Skin epidermis (tissue), 12 donors: ENCODE measurements at regions not wholly inside any gene's neighbourhood (a gene's known extent, or its start where the extent isn't known, plus 50 kb on each side); places are given as distances from the start of the nearest gene placed in this dataset.

Experiments used
- H3K27ac ChIP-seq, 21 experiments: fragments of 200-600 bp; sonication (generic) in 11 of 21; one replicate each; pipeline ENCODE4 v1.5.0; 2020; ENCODE audit warnings: mild to moderate bottlenecking in 3 of 21, inconsistent platforms in 2 of 21, moderate library complexity in 2 of 21
- H3K4me3 ChIP-seq, 7 experiments: fragments of 200-600 bp; sonication (generic) in 2 of 7; one replicate each; pipeline ENCODE4 v1.5.0; 2020; ENCODE audit warnings: inconsistent platforms in 2 of 7, mild to moderate bottlenecking in 2 of 7, moderate library complexity in 1 of 7

DNA sequence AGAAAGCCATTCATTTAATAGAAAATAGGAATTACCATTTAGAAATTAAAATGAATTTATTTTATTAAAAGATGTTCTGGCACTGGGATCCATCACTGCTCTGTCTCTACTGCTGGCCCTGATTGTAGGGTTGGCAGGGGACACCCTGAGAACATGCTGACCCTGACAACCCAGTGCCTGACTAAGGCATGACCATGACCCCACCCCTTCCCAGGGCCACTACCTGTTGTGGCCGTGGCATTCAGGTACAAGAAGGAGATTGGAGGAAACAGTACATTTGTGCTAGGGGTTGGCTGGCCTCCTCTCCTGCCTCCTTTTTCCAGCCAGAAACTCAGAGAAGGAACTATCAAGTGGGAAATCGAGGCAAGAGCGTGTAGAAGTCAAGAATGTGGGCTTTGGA, 197.0 kb upstream of the ZMIZ1 start:
- no peak overlapping the region for H3K27ac ChIP-seq
- no peak overlapping the region for H3K4me3 ChIP-seq

DNA sequence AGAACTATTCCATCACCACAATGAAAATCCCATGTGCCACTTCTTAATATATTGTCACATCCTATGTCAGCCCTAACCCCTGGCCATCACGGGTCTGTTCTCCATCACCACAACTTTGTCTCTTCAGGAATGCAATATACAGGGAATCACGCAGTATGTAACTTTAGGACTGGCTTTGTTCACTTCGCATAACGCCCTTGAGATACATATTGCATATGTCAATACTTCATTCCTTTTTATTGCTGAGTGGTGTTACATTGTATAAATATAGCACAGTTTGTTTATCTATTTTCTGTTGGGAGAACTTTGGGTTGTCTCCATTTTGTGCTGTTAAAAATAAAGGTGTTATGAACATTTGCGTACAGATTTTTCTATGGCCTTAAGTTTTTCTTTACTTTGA, 195.4 kb upstream of the ZMIZ1 start:
- Histone ChIP-seq H3K4me3 (no peak overlapping the region), H3K27ac (no peak overlapping the region)

DNA sequence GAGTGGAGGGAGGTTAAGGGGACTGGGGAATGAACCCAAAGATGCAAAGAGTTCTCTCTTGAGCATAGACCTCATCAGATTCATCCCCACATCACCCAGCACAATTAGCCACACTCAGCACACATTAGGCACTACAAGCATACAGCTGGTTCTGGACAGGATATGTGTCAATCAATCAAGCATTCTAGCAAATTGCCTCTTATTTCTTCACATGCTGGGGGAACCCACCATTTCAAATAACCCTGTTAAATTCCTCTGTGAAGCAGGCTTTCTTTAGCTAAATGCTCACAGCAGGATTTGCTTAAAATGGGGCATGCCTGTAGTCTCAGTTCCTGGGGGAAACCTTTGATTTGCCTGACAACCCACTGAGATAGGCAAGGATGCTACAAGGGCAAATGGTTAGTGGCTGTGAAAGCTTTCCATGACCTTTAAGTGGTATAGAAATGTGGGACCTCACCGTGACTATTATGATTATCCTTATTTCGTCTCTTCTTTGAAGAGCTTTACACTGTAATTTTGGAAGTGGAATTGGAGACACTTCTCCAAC, 193.4 kb upstream of the ZMIZ1 start:
- no peak overlapping the region for H3K27ac ChIP-seq
- H3K4me3 ChIP-seq: no peak overlapping the region

DNA sequence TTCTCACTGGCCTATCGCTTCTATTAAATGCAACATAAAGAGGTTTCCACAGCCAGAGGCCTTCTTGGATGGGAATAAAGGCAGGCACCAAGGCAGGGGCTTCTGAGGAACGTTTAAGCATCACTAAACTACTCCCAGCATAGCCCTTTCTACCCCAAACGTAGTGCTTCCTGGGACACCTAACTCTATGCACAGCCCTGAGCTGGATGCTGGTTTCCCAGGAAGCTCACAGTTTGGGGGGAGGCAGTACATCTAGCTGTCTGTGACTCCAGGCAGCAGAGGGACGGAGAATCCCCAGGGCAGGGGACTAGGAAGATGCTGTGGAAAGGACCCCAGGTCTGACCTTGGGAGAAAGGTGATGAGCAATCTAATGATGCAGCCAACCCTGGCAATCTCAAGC, 192.8 kb upstream of the ZMIZ1 start:
- Histone ChIP-seq H3K4me3 (no peak overlapping the region), H3K27ac (no peak overlapping the region)

DNA sequence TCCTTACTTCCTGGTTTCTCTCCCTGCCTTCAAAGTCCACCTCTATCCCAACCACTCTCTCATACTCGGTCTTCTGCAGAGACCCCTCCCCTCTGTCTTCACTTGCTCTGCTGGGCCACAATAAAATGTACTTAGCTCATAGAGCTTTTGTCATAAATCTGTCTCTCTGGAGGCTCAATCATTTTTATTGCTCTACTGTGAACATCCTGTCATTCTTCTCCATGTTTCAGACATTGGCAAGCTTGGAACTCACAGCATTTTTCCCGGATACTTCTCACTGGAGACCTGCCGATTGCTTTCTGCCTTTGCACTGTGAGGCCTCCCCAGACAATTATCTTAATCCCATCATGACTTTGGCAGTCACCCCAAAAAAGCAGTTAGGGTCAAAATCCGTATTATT, 192.3 kb upstream of the ZMIZ1 start:
- H3K4me3 ChIP-seq: no peak overlapping the region
- H3K27ac ChIP-seq: no peak overlapping the region

DNA sequence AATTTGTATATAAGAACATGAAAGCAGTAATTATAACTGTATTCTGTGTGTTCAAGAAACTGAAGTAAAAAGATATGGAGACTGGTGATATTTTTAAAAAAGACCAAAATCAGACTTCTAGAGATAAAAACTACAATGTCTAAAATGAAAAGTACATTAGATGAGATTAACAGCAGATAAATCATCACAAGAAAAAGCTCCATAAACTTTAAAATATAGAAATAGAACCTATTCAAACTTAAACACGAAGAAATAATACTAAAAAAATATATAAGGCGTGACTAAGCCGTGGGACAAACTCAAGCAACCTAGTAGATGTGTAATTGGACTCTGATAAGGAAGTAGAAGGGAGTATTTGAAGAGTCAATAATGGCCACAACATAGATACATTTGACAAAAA, 189.1 kb upstream of the ZMIZ1 start:
- H3K27ac ChIP-seq: no peak overlapping the region
- H3K4me3 ChIP-seq: no peak overlapping the region

DNA sequence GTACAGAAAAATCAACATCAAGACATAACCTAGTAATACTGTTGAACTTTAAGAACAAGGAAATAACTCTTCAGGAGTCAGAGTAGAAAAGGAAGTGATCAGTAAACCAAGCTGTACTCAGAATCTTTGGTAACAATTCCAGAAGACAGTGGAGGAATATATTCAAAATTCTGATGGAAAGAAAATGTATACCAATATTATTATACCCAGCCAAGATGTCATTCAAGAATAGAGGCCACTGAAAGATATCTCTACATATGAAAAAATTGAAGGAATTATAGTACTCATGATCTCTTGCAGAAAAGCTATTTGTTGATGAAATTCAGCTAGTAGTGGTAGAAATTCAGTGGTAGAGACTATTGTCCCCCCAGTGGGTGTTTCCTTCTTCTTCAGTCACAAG, 182.6 kb upstream of the ZMIZ1 start:
- H3K27ac ChIP-seq: no peak overlapping the region
- no peak overlapping the region for H3K4me3 ChIP-seq

DNA sequence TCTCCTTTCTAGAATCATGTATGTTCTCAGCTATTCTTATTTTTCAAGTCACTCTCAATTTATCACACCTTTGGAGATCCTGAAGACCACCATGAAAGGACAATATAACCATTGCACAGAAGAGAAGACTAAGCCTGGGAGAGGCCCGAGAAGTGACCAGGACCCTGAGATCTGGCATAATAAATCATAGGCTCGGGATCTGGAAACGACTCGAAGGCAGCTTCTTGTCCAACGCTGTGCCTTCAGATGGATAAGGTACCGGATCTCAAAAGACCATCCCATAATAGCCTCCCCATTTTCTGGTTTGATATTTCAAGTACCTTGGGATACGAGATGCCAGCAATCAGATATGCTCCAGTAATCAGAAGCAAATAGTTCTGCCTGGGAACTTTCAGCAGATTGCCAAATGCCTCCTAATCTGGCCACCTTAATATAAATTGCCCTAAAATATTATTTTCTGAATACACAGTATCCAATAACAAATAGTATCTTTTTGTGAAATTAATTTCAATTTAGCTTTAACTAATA, 179.2 kb upstream of the ZMIZ1 start:
- no peak overlapping the region for H3K4me3 ChIP-seq
- peak overlapping the region in 1 of 21 experiments; percentile 5 for H3K27ac ChIP-seq

DNA sequence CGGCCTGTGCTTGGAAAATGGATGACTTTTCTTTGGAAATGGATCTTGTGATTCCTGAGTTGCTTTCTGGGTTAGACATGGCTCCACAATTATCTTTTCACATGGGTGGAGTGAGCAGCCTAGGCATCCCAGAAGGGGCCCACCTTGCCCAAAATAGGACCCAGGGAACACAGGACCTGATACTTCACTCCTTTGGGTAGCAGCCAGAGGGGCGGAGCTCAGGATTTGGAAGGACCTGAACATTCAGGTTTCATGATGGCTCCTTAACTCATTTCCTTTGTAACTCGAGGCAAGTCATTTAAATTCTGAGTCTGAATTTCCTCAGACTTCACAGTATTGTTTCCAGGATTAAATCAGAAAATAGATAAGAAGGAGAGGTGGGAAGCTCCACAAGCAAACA, 178.3 kb upstream of the ZMIZ1 start:
- H3K27ac ChIP-seq: peak overlapping the region in 5 of 21 experiments; percentile 17 to 47 (median 34)
- no peak overlapping the region for H3K4me3 ChIP-seq

DNA sequence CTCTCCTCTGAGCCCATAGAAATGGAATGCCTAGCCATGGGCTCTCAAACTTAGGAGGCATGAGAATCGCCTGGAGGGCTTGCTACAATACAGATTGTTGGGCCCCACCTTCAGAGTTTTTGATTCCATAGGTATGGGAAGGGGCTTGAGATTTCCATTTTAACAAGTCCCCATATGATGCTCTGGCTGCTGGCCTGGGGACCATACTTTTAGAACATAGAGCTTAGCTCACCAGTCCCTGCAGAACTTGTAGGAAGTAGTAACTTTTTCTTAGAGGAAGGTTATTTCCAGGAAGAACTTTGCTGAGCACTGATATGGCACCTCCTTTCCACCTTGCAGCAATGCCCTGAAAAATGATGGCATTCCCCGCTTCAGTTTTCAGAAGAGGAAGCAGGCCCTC, 177.0 kb upstream of the ZMIZ1 start:
- Histone ChIP-seq H3K4me3 (no peak overlapping the region), H3K27ac (peak overlapping the region in 1 of 21 experiments; percentile 1)

DNA sequence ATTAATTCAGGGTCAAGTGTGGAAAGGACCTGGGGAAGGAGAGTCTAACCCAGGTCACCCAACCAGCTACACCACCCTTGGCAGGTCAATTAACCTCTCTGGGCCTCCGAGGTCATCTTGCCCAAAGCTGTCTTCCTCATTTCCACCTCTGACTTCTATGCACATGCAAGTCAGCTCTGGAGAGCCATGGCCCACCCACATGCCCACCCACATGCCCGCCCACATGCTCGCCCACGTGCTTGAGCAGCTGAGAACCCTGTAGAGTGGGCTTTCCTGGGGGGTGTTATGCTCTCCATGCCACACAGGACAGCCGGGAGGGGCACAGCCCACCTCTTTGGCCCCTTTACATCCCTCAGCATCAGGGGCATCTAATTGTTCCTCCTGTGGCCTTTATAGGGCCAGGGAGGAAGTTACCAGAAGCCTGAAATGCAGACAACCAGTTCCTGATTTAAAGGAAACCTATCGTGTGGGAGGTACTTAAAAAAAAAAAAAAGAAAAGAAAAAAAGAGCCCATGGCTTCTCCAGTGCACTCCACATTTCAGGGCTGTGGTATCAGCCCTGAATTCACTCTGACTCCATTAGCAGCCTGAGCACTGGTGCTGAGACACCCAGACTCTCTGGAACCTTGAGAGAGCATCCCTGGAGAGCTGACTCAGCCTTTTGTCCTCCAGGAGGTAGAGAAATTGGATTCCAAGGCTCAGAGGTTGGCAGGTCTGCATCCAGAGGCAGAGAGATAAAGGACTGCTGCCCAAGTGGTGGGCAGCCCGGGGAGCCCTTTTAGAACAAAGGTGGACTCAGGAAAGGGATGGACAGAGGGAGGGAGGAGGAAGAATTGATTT, 176.2 kb upstream of the ZMIZ1 start:
- Histone ChIP-seq H3K27ac (no peak overlapping the region), H3K4me3 (no peak overlapping the region)

DNA sequence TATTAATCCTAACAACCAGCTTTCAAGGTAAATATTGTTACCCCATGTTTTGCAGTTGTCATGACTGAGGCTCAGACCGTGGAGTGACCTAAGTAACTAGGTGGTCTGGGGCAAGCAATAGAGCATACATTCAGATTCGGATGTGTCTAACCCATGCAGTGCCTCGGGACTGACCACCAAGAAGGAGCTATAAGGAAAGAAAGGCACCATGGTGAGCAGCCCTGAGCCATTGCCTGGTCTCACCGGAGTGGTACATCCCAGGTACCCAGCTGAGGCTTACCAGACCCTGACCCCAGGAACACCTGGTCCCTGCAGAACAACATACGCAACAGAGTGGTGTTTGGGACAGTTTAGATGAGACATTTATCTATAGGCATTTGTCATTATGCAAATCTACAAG, 175.5 kb upstream of the ZMIZ1 start:
- no peak overlapping the region for H3K27ac ChIP-seq
- H3K4me3 ChIP-seq: no peak overlapping the region

DNA sequence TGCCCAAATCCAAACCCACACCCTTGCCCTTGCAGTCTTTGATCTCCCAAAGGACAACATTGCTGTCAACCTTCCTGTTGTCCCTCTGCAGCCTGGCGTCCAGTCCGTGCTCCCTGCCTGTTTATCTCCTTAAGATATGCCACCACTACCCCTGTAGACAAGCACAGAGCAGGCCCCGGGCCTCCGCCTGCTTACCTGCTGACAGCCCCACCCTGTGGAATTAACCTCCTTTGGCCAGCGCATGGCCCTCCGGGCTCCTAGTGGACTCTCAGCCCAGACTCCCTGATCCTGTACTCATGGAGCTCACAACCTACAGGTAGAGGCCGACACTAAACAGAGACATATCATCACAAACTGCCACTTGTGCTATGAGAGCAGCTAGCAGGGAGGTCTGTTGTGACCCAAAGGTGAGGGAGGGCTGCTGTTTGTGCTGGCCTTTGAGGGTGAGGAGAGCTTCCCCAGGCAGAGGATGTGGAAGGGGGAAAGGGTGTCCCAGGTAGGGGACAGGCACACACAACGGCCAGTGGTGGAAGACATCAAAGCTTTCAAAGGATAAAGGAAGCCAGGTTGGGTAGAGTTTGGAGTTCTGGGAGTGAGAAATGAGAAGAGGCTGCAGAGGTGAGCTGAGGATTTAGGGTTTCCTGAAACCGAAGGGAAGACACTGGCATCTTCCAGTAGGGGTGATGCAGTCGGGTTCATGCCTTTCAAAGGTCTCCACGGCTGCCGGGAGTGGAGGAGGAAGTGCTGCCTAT, 174.5 kb upstream of the ZMIZ1 start:
- Histone ChIP-seq H3K27ac (peak overlapping the region in 1 of 21 experiments; percentile 8), H3K4me3 (no peak overlapping the region)

DNA sequence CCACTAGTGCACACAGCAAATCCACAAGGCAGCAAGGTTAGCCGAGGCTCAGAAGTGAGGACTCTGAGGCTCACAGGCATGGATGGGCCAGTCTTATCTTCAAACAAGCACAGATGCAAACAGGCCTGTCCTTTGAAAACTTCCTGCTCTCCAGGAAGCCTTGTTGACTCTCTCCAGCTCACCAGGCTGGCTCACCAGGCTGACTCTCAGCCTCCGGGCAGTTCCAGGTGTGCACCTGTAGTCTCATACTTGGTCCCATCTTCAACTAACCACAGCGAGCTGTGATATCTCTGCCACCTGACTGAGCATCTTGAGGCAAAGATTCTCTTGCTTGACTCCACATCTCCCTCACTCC, 173.9 kb upstream of the ZMIZ1 start:
- Histone ChIP-seq H3K27ac (no peak overlapping the region), H3K4me3 (no peak overlapping the region)

DNA sequence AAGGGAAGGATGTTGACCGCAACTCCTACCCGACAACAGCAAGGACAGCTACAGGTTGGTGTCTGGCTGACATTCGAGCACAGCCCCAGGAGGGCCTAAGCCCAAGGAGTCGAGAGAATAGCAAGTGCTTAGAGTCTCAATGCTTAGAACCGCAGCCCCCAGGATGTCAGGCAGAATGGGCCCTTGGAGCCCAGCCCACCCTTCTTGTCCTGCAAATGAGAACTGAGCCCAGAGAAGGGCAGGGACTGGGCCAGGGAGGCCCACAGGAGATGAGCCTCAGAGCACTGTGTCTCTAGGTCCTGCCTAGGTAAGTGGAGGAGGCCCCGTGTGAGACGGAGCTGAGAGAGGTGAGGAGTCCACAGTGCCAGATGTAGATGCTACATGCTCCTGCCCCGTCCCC, 173.3 kb upstream of the ZMIZ1 start:
- no peak overlapping the region for H3K4me3 ChIP-seq
- H3K27ac ChIP-seq: no peak overlapping the region

DNA sequence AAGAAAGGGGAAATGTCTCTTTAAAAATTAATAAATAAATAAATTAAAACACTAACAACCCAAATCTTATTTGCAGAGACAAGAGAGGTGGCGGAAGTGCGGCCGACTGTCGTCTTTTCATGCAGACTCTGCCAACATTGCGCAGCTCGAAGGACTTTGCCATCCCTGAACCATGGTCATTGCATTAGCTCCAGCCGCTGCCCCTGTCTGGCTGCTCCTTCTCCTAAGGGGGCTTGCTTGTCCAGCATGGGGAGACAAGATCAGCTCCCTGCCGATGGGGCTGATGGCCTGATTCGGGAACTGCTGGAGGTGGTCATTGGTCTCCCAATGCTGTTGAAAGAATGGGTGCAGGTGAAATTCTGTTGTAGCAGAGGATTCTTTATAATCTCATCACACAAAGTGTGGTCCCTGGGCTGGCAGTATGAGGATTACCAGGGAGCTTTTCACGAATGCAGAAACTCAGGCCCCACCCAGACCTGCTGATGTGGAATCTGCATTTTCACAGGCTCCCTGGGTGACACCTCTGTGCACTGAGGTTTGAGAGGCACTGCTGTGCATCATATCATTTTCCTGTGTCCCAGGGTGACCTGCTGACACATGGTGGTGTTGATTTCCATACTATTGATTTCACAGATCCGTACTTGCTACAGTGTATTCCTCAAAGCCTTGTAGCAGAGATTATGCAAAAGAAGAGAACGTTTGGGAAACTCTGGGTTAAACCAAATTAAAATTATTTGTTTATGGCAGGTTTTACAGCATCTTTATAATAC, 172.4 kb upstream of the ZMIZ1 start:
- no peak overlapping the region for H3K4me3 ChIP-seq
- H3K27ac ChIP-seq: no peak overlapping the region

DNA sequence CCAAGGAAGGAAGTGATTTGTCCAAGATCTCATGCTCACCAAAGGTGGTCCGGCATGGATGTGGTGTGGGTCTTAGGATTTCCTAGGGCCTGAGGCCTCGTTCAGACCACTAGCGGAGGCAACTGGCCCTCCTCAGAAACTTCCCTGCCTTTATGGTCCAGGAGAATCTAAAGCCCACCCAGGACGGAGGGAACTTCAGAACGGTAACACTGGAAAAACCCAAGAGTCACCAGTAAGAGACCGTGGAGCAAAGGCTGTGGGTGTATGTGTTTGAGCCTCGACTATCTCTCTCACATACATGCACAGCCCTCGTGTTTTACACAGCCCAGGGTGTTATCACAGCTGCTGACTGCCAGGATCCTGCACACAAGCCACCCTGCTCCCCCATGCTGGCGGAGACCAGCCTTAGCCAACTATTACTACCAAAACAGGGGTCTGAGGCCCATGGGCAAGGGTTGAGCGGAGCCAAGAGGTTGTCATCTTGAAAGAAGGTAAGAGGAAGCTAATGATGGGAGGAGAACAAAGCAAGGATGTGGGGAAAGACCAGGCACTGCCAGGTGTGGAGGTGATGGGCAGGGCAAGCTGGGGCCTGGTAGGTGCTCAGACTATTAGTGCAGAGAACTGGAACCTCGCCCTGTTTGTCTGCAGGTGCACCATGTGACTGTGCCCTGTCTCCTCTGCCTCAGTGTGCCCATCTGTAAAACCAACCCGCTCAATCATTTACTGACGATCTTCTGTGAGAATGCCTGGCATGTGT, 170.2 kb upstream of the ZMIZ1 start:
- peak overlapping the region in 1 of 21 experiments; percentile 37 for H3K27ac ChIP-seq
- no peak overlapping the region for H3K4me3 ChIP-seq

DNA sequence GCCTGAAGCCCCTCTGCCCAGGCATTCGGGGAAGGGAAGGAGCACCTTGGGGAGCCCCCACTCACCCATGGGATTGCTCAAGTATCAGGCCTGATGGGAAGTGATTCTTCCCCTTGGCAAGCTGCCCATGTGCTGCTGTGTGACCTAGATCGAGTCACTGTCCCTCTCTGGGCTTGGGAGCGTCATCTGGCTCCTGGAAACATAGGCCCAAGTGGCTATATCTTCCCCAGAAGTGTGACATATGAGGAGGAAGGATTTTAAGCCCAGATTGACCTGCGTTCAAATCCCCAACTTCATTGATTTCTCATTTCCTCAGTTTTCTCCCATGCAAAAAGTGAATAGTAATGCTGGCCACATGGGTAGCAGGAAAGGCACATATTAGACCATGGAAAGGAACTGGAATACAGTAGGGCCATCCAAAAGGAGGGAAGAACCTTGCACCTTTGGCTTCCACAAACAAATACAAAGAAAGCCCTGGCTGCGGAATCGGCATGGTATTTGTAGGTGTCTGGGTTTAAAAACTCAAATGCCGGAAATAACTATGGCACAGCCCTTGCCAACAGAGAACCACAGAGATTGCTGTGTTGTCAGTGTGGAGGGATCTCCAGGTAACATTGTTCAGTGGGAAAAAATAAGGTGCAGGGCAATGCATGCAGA, 169.5 kb upstream of the ZMIZ1 start:
- peak overlapping the region in 2 of 21 experiments; percentile 37 to 67 for H3K27ac ChIP-seq
- H3K4me3 ChIP-seq: no peak overlapping the region
